Stimulated activated CD8-positive, alpha-beta memory T cell treated with anti-CD3 and anti-CD28 coated beads, Interleukin-7, amount 100 ng/mL, for 1 hour (primary cell): ENCODE measurements at regions not wholly inside any gene's neighbourhood (a gene's known extent, or its start where the extent isn't known, plus 50 kb on each side); places are given as distances from the start of the nearest gene placed in this dataset.

ENCODE experiments used
- DNase-seq, 2 donors: peaks; one replicate each; pipeline ENCODE4 v3.0.0-alpha.2; 2020; ENCODE audit warnings: low read depth in 2 of 2

- DNase-seq, result no peak
Observed at GRCh38 chr2:147135376-147135775, 709.5 kb upstream of the ACVR2A start.

- DNase-seq, result no peak
Observed at GRCh38 chr2:147133286-147133908, 711.4 kb upstream of the ACVR2A start.

GRCh38 chr2:147125145-147125544 is 719.7 kb upstream of the ACVR2A start:
- no peak for DNase-seq

GRCh38 chr2:147122944-147123343 is 721.9 kb upstream of the ACVR2A start:
- DNase-seq, result no peak

GRCh38 chr2:147110962-147111361 is 733.9 kb upstream of the ACVR2A start:
- no peak for DNase-seq

- DNase-seq, result no peak
Observed at GRCh38 chr2:147110317-147110716, 734.5 kb upstream of the ACVR2A start.

- no peak for DNase-seq
Observed at GRCh38 chr2:147109291-147109690, 735.5 kb upstream of the ACVR2A start.

- DNase-seq, result no peak
Observed at GRCh38 chr2:147108548-147108947, 736.3 kb upstream of the ACVR2A start.

GRCh38 chr2:147101941-147102790 is 742.7 kb upstream of the ACVR2A start:
- no peak for DNase-seq

GRCh38 chr2:147100406-147101035 is 744.3 kb upstream of the ACVR2A start:
- DNase-seq, result no peak

GRCh38 chr2:147099845-147100244 is 745.0 kb upstream of the ACVR2A start:
- no peak for DNase-seq

- DNase-seq, result no peak
Observed at GRCh38 chr2:147098940-147099339, 745.9 kb upstream of the ACVR2A start.

- no peak for DNase-seq
Observed at GRCh38 chr2:147097747-147098146, 747.1 kb upstream of the ACVR2A start.

GRCh38 chr2:147096671-147097070 is 748.2 kb upstream of the ACVR2A start:
- DNase-seq, result no peak

GRCh38 chr2:147095376-147095775 is 749.5 kb upstream of the ACVR2A start:
- no peak for DNase-seq

GRCh38 chr2:147094077-147094476 is 750.8 kb upstream of the ACVR2A start:
- DNase-seq, result no peak

- no peak for DNase-seq
Observed at GRCh38 chr2:147092266-147092665, 752.6 kb upstream of the ACVR2A start.

- no peak for DNase-seq
Observed at GRCh38 chr2:147091448-147091847, 753.4 kb upstream of the ACVR2A start.

- DNase-seq, result no peak
Observed at GRCh38 chr2:147088871-147089270, 756.0 kb upstream of the ACVR2A start.

- no peak for DNase-seq
Observed at GRCh38 chr2:147086715-147087114, 758.1 kb upstream of the ACVR2A start.

- DNase-seq, result no peak
Observed at GRCh38 chr2:147083664-147084063, 761.2 kb upstream of the ACVR2A start.

GRCh38 chr2:147082850-147083522 is 761.8 kb upstream of the ACVR2A start:
- DNase-seq, result peak in 1 of 2 donors; percentile 5
